NOMO-1 treated with DMSO at 0.1 percent for 48 hours (cell line): ENCODE measurements at regions not wholly inside any gene's neighbourhood (a gene's known extent, or its start where the extent isn't known, plus 50 kb on each side); places are given as distances from the start of the nearest gene placed in this dataset.
"Not testable (repeated sequence)": the region's sequence is repeated elsewhere in the genome, so short reads cannot be mapped to it uniquely, and the experiment has no call there.

Experiments used
- DNase-seq: peaks from one replicate; lab custom pipeline; 2025; ENCODE audit not compliant: unreplicated experiment; lab: John Stamatoyannopoulos, UW

DNA sequence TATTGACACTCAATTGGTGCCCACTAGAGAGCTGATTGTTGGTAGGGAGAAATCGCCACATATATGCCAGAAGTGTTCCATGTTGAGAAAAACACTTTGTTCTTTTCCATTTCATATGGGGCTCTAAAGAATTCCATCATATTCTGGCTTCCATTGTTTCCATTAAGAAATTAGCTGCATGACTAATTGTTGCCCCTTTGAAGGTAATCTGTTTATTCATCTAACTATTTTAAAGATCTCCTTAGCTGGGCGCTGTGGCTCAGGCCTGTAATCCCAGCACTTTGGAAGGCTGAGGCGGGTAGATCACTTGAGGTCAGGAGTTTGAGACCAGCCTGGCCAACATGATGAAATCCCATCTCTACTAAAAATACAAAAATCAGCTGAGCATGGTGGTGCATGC lies 109.9 kb downstream of the MRPL14 start:
- not testable (repeated sequence) for DNase-seq

DNA sequence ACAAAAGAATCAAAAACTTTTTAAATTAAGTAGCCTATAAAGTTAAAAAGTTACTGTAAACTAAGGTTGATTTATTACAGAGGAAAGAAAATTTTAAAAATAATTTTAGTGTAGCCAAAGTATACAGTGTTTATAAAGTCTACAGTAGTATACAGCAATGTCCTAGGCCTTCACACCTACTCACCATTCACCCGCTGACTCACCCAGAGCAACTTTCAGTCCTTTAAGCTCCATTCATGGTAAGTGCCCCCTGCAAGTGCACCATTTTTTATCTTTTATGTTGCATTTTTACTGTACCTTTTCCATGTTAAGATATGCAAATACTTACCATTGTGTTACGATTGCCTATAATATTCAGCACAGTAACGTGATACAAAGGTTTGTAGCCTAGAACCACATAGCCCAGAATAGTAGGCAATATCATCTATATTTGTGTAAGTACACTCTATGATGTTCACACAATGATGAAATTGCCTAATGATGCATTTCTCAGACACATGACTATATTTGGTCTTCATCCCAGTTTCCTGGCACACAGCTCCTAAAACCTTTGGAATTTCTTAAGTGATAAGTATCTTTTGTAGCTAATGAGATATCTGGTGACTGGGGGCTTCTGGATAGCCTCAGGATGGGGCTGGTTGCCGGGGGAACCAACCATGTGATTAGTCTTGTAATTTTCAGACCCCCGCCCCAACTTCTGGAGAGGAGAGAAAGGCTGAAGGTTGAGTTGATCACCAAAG lies 111.0 kb downstream of the MRPL14 start:
- DNase-seq = no peak

DNA sequence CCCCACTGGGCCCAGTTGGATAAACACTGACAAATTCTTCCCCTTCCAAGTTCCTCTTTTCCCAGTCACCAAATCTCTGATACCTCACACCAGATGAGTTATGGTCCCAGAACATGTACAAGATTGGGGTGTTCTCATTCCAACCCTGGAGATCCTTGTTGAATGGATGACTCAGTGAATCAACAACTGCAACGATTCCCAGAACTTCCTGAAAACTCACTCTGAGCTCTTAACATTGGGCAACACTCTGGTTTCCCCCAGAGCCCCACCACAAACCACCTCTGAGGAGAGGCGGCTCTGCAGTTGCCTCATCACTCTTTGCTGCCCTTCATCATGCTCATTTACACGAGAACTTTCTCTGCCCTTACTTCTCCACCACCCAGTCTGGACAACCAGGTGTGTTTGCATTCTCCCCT lies 115.2 kb downstream of the MRPL14 start:
- peak; percentile 96 for DNase-seq

DNA sequence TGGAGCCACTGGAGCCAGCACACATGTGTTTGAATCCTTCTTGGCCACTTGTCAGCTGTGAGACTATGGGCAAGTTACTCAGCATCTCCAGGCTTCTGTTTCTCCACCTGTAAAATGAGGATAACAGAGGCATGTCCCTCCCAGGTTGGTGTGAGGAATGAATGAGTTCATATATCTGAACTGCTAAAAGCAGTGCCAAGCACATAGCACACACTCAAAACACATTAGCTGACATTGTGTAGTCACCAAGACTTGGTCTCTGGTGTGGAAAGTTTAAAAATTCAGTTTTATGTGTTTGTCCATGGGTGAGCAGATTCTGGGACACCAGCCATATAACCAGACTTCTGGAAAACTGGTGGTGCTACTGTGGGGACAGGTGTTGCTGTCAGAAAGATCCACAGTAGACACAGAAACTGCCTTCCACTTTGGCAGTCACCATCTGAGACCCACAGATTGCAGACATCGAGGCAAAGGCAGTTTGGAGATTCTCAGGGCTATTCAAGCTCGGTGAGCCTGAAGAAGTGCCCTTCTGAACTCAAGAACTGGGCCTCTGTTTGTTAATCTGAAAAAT lies 115.8 kb downstream of the MRPL14 start:
- no peak for DNase-seq

DNA sequence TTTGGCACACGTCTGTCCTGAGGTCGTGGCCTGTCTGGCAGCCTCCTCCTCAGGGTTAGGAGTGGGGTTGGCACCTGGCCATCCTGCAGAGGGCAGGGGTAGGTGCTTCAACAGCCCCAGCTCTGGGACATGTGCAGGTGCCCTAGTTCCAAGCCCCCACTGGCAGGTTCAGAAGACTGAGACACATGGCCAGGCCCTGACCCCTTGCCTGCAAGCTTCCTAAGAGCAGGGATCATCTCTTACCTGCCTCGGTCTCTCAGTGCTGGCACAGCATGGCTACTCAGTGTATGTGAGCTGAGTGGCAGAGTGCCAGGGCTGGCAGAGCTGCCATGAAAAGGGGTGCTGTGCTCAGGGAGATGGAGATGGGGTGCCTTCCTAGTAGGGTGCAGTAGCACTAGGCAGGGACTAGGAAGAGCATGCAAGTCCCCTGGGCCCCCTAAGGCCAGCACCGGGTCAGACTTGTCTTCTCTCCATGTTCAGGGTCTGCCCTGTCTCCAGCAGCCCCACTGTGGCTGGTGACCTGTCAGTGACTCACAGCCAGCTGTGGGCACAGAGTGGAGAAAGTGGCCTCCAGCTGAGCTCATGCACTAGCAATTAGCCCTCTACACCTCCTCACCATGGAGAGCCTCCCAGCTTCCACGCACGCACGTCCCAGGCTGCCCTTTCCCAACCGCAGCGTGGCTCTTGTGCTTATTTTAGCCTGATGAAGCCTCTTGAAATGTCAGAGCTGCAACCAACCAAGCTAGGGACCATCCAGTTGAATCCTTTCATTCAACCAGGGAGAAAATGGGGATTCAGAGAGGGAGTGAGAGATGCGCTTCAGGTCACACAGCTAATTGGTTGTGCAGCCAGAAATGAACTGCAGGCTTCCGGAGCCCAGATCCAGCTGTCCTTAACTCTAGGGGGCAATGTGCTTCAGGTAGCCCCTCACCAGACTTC lies 116.6 kb downstream of the MRPL14 start:
- DNase-seq = peak; percentile 64

DNA sequence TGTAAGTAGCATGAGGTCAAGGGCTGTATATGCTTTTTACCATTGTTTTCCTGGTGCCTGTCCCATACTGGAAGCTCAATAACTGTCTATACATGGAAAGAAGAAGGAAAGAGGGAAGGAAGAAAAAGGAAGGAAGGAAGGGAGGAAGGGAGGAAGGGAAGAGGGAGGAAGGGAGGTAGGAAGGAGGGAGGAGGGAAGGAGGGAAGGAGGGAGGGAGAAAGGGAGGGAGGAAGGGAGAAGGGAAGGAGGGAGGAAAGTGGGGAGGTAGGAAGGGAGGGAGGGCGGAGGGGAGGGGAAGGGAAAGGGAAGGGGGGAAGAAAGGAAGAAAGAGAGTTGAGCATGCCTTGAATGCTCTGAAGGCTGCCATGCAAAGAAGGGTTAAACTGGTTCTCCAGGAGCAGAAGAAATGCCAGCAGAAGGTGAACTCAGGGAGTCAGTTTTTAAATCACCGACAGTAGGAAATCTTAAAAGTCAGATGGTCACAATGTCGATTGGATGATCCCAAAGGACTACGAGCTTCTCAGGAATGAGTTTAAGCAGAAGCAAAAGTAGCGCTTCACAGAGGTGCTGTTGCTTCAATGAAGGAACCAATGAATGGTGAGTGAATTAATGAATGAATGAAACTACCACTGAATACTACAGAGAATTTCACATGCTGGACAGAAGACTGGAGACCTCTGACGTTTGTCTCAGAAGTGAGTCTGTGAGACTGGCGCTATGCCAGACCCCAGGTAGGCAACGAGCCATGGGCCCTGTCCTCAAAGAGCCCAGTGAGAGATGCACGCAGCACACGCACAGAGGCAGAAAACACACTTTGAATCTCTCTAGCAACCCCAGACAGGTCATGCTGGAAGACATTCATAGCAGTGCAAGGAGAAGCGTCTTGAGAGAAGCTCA lies 117.6 kb downstream of the MRPL14 start:
- no peak for DNase-seq

DNA sequence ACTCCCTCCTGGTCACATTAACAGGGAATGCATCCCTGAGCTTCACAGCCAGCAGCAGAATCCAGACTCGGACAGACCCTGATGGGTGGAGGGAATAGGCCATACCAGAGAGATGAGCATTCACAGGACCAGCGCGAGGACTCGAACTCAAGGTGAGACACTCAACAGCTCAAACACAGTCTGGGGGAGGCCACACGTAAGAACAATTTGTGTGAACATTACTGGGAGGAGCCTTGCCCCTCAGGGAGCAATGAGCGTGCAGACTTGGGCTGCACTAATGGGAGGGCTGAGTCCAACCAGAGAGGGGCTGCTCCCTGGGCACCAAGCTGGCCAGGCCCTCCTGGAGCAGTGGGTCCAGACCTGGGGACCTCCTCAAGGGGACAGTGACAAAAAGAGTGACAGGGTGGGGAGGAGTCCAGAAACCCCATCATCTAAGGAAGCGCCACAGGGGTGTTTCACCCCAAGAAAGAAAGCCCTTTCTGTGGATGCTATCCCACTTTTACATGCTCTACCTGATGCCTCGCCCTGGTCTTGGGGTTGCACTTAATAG lies 118.4 kb downstream of the MRPL14 start:
- no peak for DNase-seq

DNA sequence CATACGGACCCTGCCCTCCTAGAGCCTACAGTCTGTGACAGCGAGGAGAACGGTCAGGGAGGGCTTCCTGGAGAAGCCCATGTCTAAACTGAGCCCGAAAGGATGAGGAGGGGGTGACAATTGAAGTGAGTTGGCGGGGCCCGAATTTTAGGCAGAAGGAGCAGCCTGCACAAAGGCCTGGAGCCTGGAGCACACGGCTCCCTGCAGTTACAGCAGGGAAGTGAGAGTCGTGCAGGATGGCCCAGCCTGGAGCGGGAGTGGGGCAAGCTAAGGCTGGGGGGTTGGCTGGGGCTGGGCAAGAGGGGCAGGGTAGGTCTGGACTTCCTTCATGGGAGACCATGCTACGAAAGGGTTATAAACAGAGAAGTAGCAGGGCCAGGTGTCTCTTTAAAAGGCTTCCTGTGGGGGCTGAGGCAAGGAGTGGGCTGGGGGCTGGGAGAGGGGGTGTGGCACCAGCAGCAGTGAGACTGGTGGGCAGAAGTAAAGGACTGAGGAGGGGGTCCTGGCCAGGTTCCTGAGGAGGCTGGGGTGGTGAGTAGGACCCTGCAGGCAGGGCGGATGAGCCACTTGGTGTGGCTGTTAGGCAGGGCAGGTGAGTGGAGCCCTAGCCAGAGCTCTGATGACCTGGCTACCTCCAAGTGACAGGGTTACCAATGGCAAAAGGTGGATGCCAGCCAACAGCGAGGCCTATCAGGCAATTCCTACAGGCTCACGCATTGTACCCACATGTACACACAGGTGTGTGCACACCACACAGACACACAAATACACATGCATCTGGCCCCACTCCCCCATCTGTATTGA lies 119.2 kb downstream of the MRPL14 start:
- no peak for DNase-seq

DNA sequence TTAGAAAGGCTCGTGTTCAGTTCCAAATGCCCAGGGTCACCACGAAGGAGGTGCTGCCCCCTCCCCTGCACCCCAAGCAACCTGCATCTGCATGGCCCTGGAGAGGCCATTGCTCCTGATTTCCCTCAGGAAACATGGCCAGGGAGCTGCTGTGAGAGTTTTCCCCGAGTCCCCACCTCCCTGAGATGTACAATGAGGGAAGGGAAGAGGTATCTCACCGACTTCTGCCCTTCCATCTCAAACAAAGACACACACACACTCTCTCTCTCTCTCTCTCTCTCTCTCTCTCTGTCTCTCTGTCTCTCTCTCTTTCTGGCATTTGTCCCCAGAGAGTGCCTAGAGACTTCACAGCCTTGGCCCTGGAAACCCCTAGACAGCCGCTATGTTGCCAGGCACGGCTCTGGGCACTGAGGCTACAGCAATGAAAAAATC lies 120.4 kb downstream of the MRPL14 start:
- no peak for DNase-seq

DNA sequence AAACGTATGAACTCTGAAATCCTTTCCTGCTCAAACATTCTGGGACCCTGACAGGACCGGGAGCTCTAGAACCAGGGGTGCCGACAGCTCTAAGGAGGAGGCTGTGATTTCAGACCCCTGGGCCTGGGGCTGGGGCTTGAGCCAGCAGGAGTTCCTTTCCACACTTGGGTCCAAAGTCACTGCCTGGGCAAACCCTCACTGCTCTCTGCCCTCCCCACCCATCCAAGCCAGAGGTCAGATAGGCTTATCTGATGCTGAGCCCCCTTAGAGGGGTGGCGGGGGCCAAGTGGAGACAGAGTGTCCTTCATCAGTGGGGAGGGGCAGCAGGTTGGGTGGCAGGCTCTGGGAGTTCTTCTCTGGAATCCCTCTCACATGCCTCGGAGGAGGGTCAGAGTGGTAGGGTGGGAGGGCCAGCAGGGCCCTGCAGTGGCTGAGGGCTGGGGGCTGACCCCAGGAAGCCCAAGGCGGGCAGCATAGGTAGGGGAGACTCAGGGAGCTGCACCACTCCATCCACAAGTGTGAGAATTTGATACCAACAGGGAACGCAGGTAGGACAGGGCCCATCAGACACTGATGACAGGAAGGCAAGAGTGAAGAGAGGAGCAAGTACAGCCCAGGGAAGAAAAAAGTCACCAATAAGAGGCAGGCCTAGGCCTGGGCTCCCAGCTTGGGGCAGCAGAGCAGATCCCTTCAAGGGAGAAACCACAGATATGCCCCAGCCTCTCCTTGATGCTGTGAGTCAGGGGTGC lies 121.0 kb downstream of the MRPL14 start:
- no peak for DNase-seq

DNA sequence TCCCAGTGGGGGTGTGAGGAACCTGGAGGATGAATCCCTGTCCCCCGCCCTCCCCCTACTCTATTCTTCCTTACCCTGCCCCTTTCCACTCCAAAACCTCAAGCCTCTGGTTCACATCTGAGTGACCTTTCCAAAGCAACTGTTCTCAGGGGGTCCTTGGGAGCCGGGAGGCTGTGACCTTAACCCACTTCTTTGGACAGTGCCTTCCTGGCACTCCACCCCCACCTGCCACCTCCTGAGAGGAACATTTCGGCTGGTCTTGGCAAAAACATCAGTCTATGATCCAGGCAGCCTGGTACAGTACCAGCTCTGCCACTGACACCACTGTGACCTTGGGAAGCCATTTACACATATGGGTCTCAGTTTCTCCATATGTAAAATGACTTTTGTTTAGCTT lies 121.7 kb downstream of the MRPL14 start:
- no peak for DNase-seq

DNA sequence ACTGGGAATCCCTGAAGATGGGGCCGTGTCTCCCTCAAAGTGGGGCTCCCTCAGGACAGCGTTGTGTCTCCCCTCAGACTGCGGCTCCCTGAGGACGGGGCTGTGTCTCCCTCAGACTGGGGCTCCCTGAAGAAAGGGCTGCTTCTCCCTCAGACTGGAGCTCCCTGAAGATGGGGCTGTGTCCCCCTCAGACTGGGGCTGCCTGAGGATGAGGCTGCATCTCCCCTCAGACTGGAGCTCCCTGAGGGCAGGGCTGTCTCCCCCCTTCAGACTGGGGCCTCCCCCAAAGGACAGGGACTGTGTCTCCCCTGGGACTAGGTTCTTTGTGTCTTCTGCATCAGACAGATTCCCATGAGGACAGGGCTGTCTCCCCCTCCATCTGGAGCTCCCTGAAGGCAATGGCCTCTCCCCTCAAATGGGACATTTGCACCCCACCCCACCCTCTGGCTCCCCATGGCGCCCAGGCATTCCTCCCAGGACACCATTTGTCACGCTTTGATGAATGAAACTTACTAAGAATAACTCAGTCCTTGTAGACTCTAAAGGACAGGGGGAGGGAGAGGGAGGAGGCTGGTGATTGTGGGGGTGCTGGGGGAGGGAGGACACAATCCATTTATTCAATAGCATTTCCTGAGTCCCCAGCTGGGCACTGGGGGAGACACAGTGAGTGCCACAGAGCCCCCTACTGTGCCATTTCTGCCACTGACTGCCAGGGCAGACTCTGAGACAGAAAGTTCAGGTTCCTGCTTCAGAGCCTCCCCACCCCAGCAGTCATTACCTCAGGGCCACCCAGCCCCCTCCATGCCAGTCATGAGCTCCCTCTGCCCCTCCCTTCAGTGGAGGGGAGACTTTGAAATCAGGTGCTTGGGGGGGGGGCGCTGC lies 122.4 kb downstream of the MRPL14 start:
- DNase-seq = no peak

DNA sequence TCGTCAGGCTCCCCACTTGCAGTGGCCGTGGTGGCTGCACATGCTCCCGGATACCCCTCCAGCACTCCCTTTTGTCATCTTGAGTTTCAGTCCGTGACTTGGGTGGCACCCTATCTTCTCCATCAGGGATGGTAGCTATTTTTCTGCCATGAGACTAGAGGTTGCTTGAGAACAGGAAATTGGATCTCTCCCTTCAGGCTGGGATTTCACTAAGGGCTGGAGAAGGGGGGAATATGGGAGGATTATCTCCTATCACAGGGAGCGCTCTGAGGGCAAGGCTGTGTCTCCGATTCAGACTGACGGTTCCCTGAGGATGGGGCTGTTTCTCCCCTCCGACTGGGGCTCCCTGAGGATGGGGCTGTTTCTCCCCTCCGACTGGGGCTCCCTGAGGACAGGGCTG lies 123.1 kb downstream of the MRPL14 start:
- DNase-seq = no peak

DNA sequence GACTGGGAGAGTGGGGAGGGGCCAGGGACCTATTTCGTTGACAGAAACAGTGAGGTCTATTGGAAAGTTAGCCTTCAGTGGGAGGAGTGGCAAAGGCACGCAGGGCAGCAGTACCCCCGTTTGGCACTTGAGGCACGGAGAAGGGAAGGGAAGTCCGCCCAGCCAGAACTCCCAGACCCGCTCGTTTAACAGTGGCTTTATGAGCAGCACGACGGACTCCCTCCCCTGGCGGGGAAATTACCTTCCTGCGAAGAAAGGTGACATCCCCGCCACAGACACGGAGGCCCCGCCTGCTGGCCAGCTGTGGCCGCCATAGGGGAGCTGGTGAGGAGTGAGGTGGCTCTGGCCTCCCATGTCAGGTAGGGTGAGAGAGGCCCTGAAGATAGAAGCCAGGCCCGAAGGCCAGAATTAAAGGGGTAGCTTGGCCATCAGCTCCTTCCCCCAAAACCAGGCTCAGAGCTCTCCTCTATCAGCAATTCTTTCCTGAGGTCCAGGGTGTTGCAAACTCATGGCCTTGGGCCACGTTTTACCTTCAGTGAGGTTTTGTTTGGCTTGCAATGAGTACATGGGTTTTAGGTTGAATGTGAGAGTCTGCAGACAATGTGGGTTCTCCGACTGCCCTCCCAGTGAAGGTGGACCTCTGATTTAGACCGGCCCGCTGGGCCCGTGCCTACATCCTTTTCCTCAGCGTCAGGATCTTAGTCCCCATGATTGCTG lies 123.7 kb downstream of the MRPL14 start:
- DNase-seq = no peak

DNA sequence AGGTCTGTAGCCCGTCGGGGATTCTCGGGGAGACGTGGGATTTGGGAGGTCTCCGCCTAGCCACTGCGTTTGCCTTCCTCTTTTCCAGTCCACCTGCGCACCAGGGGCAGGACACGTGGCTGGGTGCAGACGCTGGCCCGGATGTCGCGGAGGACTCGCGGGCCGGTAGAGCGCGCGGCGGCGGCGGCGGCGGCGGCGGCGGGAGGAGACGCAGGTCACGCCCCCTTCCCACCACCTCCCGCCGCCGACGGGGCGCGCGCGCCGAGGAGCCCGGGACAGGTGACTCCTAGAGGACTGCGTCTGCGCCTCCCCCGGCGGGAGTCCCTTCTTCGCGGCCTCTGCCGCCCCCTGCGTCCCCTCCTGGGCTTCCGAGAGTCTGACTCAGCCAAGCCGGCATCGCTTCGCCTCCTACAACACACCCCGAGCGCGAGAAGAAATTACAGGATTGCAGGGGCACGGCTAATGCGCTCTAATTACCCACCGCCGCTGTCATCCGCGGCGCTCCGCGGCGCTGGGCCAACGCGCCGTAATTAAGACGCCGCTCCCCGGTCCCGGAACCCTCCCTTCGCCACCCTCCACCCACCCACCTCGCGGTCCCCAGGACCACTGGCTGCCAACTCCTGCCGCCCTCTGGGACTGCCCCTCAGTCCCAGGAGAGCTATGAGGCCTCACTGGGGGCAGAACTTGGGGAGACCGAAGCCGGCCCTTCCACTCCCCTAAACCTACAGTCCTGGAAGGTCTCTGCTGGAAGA lies 124.5 kb downstream of the MRPL14 start:
- DNase-seq = no peak

DNA sequence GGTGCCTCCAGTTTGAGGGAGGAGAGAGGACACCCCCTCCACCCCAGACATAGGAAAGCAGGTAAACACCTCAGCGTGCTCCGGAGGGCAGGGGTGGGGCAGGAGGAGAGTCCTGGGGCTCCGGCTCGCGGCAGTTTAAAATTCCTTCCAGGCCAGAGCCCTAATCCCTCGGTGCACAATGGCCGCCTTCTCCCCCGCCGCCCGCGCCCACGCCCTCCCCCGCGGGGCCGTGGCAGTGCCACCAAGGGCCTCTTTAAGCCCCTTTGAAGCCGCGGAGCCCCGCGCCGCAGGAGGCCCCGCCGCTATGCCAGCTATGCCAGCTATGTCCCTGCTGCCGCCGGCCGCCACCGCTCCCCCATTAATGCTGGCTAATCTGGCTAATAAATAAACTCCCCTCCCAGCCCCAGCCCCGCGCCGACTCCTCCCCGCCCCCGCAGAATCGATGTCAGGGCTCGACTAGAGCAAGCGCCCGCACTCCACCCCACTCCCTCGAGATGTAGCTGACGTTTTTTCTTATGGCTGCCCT lies 125.1 kb downstream of the MRPL14 start:
- no peak for DNase-seq
